Thymus (tissue), 11 donors: ENCODE measurements at regions not wholly inside any gene's neighbourhood (a gene's known extent, or its start where the extent isn't known, plus 50 kb on each side); places are given as distances from the start of the nearest gene placed in this dataset.

Experiments
- DNase-seq, 9 donors: peaks; one replicate each; pipeline ENCODE4 v3.0.0-alpha.2; 2013; ENCODE audit warnings: low spot score in 9 of 9, low read depth in 6 of 9, missing footprints in 1 of 9
- H3K27ac ChIP-seq, 2 donors: one replicate each; pipeline ENCODE4 v1.5.1; 2013; ENCODE audit warnings: control low read depth in 1 of 2, low read depth in 1 of 2, low read length in 1 of 2, mild to moderate bottlenecking in 1 of 2, moderate library complexity in 1 of 2
- H3K27me3 ChIP-seq, 2 donors: one replicate each; pipeline ENCODE4 v1.5.1; 2013; ENCODE audit warnings: low read length in 1 of 2; ENCODE audit not compliant: control insufficient read depth in 2 of 2, insufficient read depth in 1 of 2
- H3K36me3 ChIP-seq, 2 donors: one replicate each; pipeline ENCODE4 v1.5.1; 2013; ENCODE audit warnings: low read length in 1 of 2, mild to moderate bottlenecking in 1 of 2, moderate library complexity in 1 of 2; ENCODE audit not compliant: control insufficient read depth in 2 of 2, insufficient read depth in 2 of 2
- H3K4me1 ChIP-seq, 2 donors: one replicate each; pipeline ENCODE4 v1.5.1; 2013; ENCODE audit warnings: low read length in 2 of 2; ENCODE audit not compliant: control insufficient read depth in 2 of 2, insufficient read depth in 2 of 2
- H3K4me3 ChIP-seq, 2 donors: one replicate each; pipeline ENCODE4 v1.5.1; 2013; ENCODE audit warnings: low read length in 2 of 2, control low read depth in 1 of 2, mild to moderate bottlenecking in 1 of 2
- H3K9me3 ChIP-seq, 2 donors: one replicate each; pipeline ENCODE4 v1.5.1; 2013; ENCODE audit warnings: low read length in 1 of 2, mild to moderate bottlenecking in 1 of 2; ENCODE audit not compliant: control insufficient read depth in 2 of 2, insufficient read depth in 1 of 2
- WGBS: extraction: QIAGEN DNeasy Blood & Tissue Kit; methylation state at CpG from one replicate; pipeline ENCODE4 v1.1.7; 2013; 5-methylcytosine and 5-hydroxymethylcytosine counted together
- donor health status: healthy.

GRCh38 chr11:44483919-44484610, 81.4 kb upstream of the CD82 start:
- Histone ChIP-seq H3K4me3 (no peak overlapping the region), H3K27ac (no peak overlapping the region), H3K27me3 (no peaks in the 10 kb centered on the region), H3K9me3 (no peaks in the 10 kb centered on the region), H3K4me1 (no peaks in the 10 kb centered on the region), H3K36me3 (no peaks in the 10 kb centered on the region)
- no peak for DNase-seq
- WGBS = 82% methylated on average over 10 of the region's 10 CpGs

- WGBS = 89% methylated on average over 8 of the region's 8 CpGs
- Histone ChIP-seq H3K27ac (no peak overlapping the region), H3K9me3 (no peaks in the 10 kb centered on the region), H3K4me1 (no peaks in the 10 kb centered on the region), H3K36me3 (no peaks in the 10 kb centered on the region), H3K27me3 (no peaks in the 10 kb centered on the region), H3K4me3 (no peak overlapping the region)
- DNase-seq = no peak
These were observed 77.1 kb upstream of the CD82 start for GRCh38 chr11:44488165-44488965.

- H3K9me3 ChIP-seq = no peaks in the 10 kb centered on the region
- no peak for DNase-seq
- no peak overlapping the region for H3K27ac ChIP-seq
- no peaks in the 10 kb centered on the region for H3K27me3 ChIP-seq
- H3K4me3 ChIP-seq = no peak overlapping the region
- H3K4me1 ChIP-seq = no peaks in the 10 kb centered on the region
- H3K36me3 ChIP-seq = no peaks in the 10 kb centered on the region
These were observed 72.1 kb upstream of the CD82 start for GRCh38 chr11:44493383-44493782.

GRCh38 chr11:44493930-44494329, 71.5 kb upstream of the CD82 start:
- Histone ChIP-seq H3K27me3 (no peaks in the 10 kb centered on the region), H3K9me3 (no peaks in the 10 kb centered on the region), H3K4me3 (no peak overlapping the region), H3K4me1 (no peaks in the 10 kb centered on the region), H3K36me3 (no peaks in the 10 kb centered on the region), H3K27ac (no peak overlapping the region)
- 95% methylated on average over 1 of the region's 1 CpG for WGBS
- no peak for DNase-seq

- Histone ChIP-seq H3K27ac (no peak overlapping the region), H3K36me3 (no peaks in the 10 kb centered on the region)
These were observed 70.7 kb upstream of the CD82 start for GRCh38 chr11:44494785-44495184.

GRCh38 chr11:44496391-44496790, 69.1 kb upstream of the CD82 start:
- H3K4me1 ChIP-seq = no peaks in the 10 kb centered on the region
- H3K9me3 ChIP-seq = no peaks in the 10 kb centered on the region
- DNase-seq = no peak
- no peak overlapping the region for H3K27ac ChIP-seq
- H3K27me3 ChIP-seq = no peaks in the 10 kb centered on the region
- H3K4me3 ChIP-seq = no peak overlapping the region
- H3K36me3 ChIP-seq = no peaks in the 10 kb centered on the region
- 98% methylated on average over 3 of the region's 3 CpGs for WGBS

More at GRCh38 chr11:44494785-44495184, 70.7 kb upstream of the CD82 start:
- Histone ChIP-seq H3K4me1 (no peaks in the 10 kb centered on the region), H3K9me3 (no peaks in the 10 kb centered on the region), H3K4me3 (no peak overlapping the region), H3K27me3 (no peaks in the 10 kb centered on the region)
- WGBS = 94% methylated on average over 2 of the region's 2 CpGs
- DNase-seq = no peak

- WGBS = 92% methylated on average over 4 of the region's 4 CpGs
- H3K9me3 ChIP-seq = no peaks in the 10 kb centered on the region
- H3K4me1 ChIP-seq = no peaks in the 10 kb centered on the region
- no peak overlapping the region for H3K4me3 ChIP-seq
- no peaks in the 10 kb centered on the region for H3K27me3 ChIP-seq
- no peak for DNase-seq
- no peaks in the 10 kb centered on the region for H3K36me3 ChIP-seq
- no peak overlapping the region for H3K27ac ChIP-seq
These were observed 67.2 kb upstream of the CD82 start for GRCh38 chr11:44498089-44498871.

- Histone ChIP-seq H3K9me3 (no peaks in the 10 kb centered on the region), H3K27ac (no peak overlapping the region), H3K27me3 (no peaks in the 10 kb centered on the region), H3K4me3 (no peak overlapping the region), H3K4me1 (no peaks in the 10 kb centered on the region), H3K36me3 (no peaks in the 10 kb centered on the region)
- WGBS = 95% methylated on average over 6 of the region's 6 CpGs
- no peak for DNase-seq
These were observed 63.0 kb upstream of the CD82 start for GRCh38 chr11:44502506-44502905.

- Histone ChIP-seq H3K4me3 (no peak overlapping the region), H3K36me3 (no peaks in the 10 kb centered on the region), H3K27ac (no peak overlapping the region), H3K9me3 (no peaks in the 10 kb centered on the region), H3K4me1 (no peaks in the 10 kb centered on the region), H3K27me3 (no peaks in the 10 kb centered on the region)
- 52% methylated on average over 5 of the region's 5 CpGs for WGBS
- DNase-seq = no peak
These were observed 59.8 kb upstream of the CD82 start for GRCh38 chr11:44505581-44506054.
